ENCODE measurements at regions not wholly inside any gene's neighbourhood (a gene's known extent, or its start where the extent isn't known, plus 50 kb on each side); places are given as distances from the start of the nearest gene placed in this dataset.
"Not testable (repeated sequence)": the region's sequence is repeated elsewhere in the genome, so short reads cannot be mapped to it uniquely, and the experiment has no call there.

GRCh38 chr7:17396692-17397091 lies 98.2 kb downstream of the AHR start:
- no peak for DNase-seq

GRCh38 chr7:17401791-17402627 lies 103.6 kb downstream of the AHR start:
- DNase-seq, result no peak

GRCh38 chr7:17402628-17403278 lies 104.3 kb downstream of the AHR start:
- no peak for DNase-seq

GRCh38 chr7:17404006-17404405 lies 105.6 kb downstream of the AHR start:
- DNase-seq, result no peak

- DNase-seq, result no peak
Observed at GRCh38 chr7:17405786-17406185, 107.3 kb downstream of the AHR start.

GRCh38 chr7:17406738-17407137 lies 108.3 kb downstream of the AHR start:
- no peak for DNase-seq

GRCh38 chr7:17407229-17407628 lies 108.8 kb downstream of the AHR start:
- DNase-seq, result no peak

GRCh38 chr7:17408245-17408903 lies 109.9 kb downstream of the AHR start:
- DNase-seq, result no peak

GRCh38 chr7:17408904-17409290 lies 110.4 kb downstream of the AHR start:
- DNase-seq, result no peak

- DNase-seq, result no peak
Observed at GRCh38 chr7:17411922-17412321, 113.5 kb downstream of the AHR start.

- DNase-seq, result no peak
Observed at GRCh38 chr7:17412883-17413282, 114.4 kb downstream of the AHR start.

GRCh38 chr7:17415955-17416354 lies 117.5 kb downstream of the AHR start:
- DNase-seq, result no peak

- DNase-seq, result not testable (repeated sequence)
Observed at GRCh38 chr7:17420308-17421015, 122.0 kb downstream of the AHR start.

GRCh38 chr7:17421941-17422340 lies 123.5 kb downstream of the AHR start:
- DNase-seq, result no peak

GRCh38 chr7:17422966-17423365 lies 124.5 kb downstream of the AHR start:
- no peak for DNase-seq

GRCh38 chr7:17427924-17428323 lies 129.5 kb downstream of the AHR start:
- DNase-seq, result no peak

GRCh38 chr7:17429579-17429978 lies 131.1 kb downstream of the AHR start:
- no peak for DNase-seq

- DNase-seq, result no peak
Observed at GRCh38 chr7:17432793-17433192, 134.3 kb downstream of the AHR start.

GRCh38 chr7:17434191-17434590 lies 135.7 kb downstream of the AHR start:
- DNase-seq, result no peak

- no peak for DNase-seq
Observed at GRCh38 chr7:17434841-17435692, 136.6 kb downstream of the AHR start.

GRCh38 chr7:17436126-17436525 lies 137.7 kb downstream of the AHR start:
- DNase-seq, result no peak

GRCh38 chr7:17437586-17437985 lies 139.1 kb downstream of the AHR start:
- DNase-seq, result no peak
